GM19468 (cell line): ENCODE measurements at regions not wholly inside any gene's neighbourhood (a gene's known extent, or its start where the extent isn't known, plus 50 kb on each side); places are given as distances from the start of the nearest gene placed in this dataset.

Experiments
- ATAC-seq: cut with Tn5 transposase; IDR thresholded peaks from one replicate; pipeline ENCODE4 v1.9.1; 2021; ENCODE audit warnings: mild to moderate bottlenecking, moderate library complexity, moderate number of reproducible peaks; ENCODE audit not compliant: unreplicated experiment; ENCODE audit errors: extremely low read depth

GRCh38 chr18:62665188-62665587 lies 50.2 kb upstream of the PHLPP1 start:
- no peak for ATAC-seq
